GM12875 (cell line): ENCODE measurements at regions not wholly inside any gene's neighbourhood (a gene's known extent, or its start where the extent isn't known, plus 50 kb on each side); places are given as distances from the start of the nearest gene placed in this dataset.

Source experiments
- H3K4me3 ChIP-seq: one replicate; pipeline ENCODE4 v1.5.1; 2011; ENCODE audit warnings: low read depth, low read length, control low read depth
- TF ChIP-seq, protein P1 (sequence below): IDR thresholded peaks from 2 replicates; pipeline ENCODE4 v1.5.1; 2011; ENCODE audit warnings: low read depth, mild to moderate bottlenecking, control low read depth, inconsistent platforms, low read length, moderate library complexity, borderline replicate concordance; ENCODE audit not compliant: insufficient read depth

- no peak overlapping the region for H3K4me3 ChIP-seq
These were observed 83.0 kb upstream of the DUSP5 start for GRCh38 chr10:110414548-110415309.

GRCh38 chr10:110415809-110416208, 81.9 kb upstream of the DUSP5 start:
- TF ChIP-seq, protein P1, sequence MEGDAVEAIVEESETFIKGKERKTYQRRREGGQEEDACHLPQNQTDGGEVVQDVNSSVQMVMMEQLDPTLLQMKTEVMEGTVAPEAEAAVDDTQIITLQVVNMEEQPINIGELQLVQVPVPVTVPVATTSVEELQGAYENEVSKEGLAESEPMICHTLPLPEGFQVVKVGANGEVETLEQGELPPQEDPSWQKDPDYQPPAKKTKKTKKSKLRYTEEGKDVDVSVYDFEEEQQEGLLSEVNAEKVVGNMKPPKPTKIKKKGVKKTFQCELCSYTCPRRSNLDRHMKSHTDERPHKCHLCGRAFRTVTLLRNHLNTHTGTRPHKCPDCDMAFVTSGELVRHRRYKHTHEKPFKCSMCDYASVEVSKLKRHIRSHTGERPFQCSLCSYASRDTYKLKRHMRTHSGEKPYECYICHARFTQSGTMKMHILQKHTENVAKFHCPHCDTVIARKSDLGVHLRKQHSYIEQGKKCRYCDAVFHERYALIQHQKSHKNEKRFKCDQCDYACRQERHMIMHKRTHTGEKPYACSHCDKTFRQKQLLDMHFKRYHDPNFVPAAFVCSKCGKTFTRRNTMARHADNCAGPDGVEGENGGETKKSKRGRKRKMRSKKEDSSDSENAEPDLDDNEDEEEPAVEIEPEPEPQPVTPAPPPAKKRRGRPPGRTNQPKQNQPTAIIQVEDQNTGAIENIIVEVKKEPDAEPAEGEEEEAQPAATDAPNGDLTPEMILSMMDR: no peak
- H3K4me3 ChIP-seq: no peak overlapping the region

More at GRCh38 chr10:110414548-110415309, 83.0 kb upstream of the DUSP5 start:
- TF ChIP-seq, protein P1: no peak

DNA sequence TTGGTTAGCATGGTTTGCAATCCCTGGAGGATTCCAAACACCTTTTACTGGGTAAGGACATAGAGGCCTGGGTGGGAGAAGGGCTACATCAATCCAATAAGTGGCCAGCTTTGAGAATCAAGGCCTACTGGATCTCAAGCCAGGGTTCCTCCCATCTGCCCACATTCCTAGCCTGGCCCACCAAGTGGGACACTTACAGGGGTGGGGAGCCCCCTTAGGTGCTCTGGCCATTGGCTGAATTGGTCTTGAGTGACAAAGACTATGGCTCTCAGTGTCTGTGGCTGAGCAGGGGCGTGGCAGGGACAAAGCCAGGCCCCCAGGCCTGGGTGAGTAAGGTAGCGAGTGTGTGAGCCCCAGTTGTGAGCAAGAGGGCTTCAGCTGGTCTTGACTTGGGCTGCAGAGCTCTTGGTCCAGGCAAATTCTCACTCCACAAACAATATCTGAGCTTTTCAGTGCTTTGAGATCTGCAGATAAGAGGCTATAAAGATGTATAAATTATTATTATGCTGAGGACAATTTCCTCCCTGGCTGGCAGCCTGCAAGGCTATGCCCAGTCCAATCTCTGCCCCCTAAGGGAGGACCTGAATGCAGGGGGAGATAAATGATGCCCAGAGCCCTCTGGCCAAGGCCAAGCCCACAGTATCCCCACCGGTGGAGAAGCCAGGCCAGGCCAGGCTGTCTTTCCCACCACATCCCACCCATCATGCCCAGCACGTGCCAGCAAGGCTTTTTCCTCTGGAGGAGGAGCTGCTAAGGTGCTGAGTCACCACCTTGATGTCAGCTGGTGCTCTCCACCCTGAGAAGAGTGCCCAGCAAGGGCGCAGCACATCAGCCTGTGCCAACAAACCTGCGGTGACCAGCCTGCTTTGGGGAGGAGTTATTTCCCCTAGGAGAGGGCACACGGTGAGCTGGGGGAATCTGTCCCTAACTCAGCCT, 80.7 kb upstream of the DUSP5 start:
- TF ChIP-seq, protein P1: no peak
- no peak overlapping the region for H3K4me3 ChIP-seq

GRCh38 chr10:110418218-110418617, 79.5 kb upstream of the DUSP5 start:
- TF ChIP-seq, protein P1: no peak

DNA sequence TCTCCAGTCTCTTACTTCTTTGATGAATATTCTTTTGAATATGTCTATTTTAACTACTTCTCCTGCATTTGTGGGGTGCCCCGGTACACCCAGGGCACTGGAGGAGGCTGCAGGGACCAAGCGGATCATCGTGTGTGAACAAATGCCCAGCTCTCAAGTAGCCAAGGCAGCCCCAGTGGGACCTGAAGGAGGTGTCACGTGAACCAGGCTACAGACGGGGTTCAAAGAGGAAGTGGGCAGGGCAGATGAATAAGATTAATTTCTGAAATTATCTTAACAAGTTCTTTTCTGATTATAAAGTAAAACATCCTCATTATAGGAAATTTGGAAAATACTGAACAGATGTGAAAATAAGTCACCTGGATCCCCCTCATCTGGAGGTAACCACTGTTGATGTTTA, 78.4 kb upstream of the DUSP5 start:
- TF ChIP-seq, protein P1: no peak
- no peak overlapping the region for H3K4me3 ChIP-seq

More at GRCh38 chr10:110418218-110418617, 79.5 kb upstream of the DUSP5 start:
- no peak overlapping the region for H3K4me3 ChIP-seq

- H3K4me3 ChIP-seq: no peak overlapping the region
- TF ChIP-seq, protein P1: no peak
These were observed 77.1 kb upstream of the DUSP5 start for GRCh38 chr10:110420401-110421193.
